Left lung (tissue), 4 donors: ENCODE measurements at regions not wholly inside any gene's neighbourhood (a gene's known extent, or its start where the extent isn't known, plus 50 kb on each side); places are given as distances from the start of the nearest gene placed in this dataset.

ENCODE experiments used
- ATAC-seq: fragments of 200-7000 bp; cut with Tn5 transposase; one replicate; pipeline ENCODE4 v1.9.1; 2020; ENCODE audit warnings: moderate library complexity
- DNase-seq, 4 donors: peaks; one replicate each; pipeline ENCODE4 v3.0.0-alpha.2; 2013 to 2020
- H3K27ac ChIP-seq, 2 donors: fragments of 200-600 bp; sonication (generic) in 1 of 2; one replicate each; pipeline versions ENCODE4 v1.5.0 to v1.8.0; 2020 to 2021
- H3K27me3 ChIP-seq, 2 donors: fragments of 200-600 bp; sonication (generic) in 1 of 2; one replicate each; pipeline versions ENCODE4 v1.5.0 to v1.8.0; 2020 to 2021
- H3K36me3 ChIP-seq, 2 donors: fragments of 200-600 bp; sonication (generic) in 1 of 2; one replicate each; pipeline versions ENCODE4 v1.5.0 to v1.8.0; 2020 to 2021
- H3K4me1 ChIP-seq, 2 donors: fragments of 200-600 bp; one replicate each; pipeline ENCODE4 v1.8.0; 2021
- H3K4me3 ChIP-seq, 2 donors: fragments of 200-600 bp; sonication (generic) in 1 of 2; one replicate each; pipeline versions ENCODE4 v1.5.0 to v1.8.0; 2020 to 2021; ENCODE audit warnings: mild to moderate bottlenecking in 1 of 2
- H3K9me3 ChIP-seq, 2 donors: fragments of 200-600 bp; sonication (generic) in 1 of 2; one replicate each; pipeline versions ENCODE4 v1.5.0 to v1.8.0; 2020 to 2021
- CTCF ChIP-seq, 2 donors: fragments of 200-600 bp; sonication (generic) in 1 of 2; IDR thresholded peaks; one replicate each; pipeline versions ENCODE4 v1.5.0 to v1.8.0; 2021; ENCODE audit warnings: antibody characterized with exemption in 2 of 2
- intact Hi-C, 2 donors: fragments of 100-400 bp; cut with DNase I; formaldehyde crosslinking; loops; one replicate each; pipeline versions ENCODE4 v1.11.2 to v1.14.2; 2022
- donor health status: DM: no; HTN: yes; CAD: no.
- donor health status: DM: no; HTN: no; CAD: no.

- no peak overlapping the region for H3K27ac ChIP-seq
Measured at GRCh38 chr13:80140685-80141084, 200.2 kb downstream of the SPRY2 start.

GRCh38 chr13:80139196-80139595 lies 201.7 kb downstream of the SPRY2 start:
- Histone ChIP-seq H3K36me3 (no peaks in the 10 kb centered on the region), H3K27ac (no peak overlapping the region), H3K4me1 (peaks cover 0 to 5% of the 10 kb centered on the region in 2 donors), H3K27me3 (no peaks in the 10 kb centered on the region), H3K9me3 (no peaks in the 10 kb centered on the region), H3K4me3 (no peak overlapping the region)
- DNase-seq (no peak), ATAC-seq (no peak)
- intact Hi-C loops: no loop called here
- no peak for TF ChIP-seq CTCF (IDR thresholded peaks at IDR 0.05)

More at GRCh38 chr13:80140685-80141084, 200.2 kb downstream of the SPRY2 start:
- ATAC-seq (no peak), DNase-seq (no peak)
- peaks cover 0 to 11% of the 10 kb centered on the region in 2 donors for H3K4me1 ChIP-seq
- no peak for TF ChIP-seq CTCF (IDR thresholded peaks at IDR 0.05)
- H3K27me3 ChIP-seq: no peaks in the 10 kb centered on the region
- no peaks in the 10 kb centered on the region for H3K36me3 ChIP-seq
- H3K4me3 ChIP-seq: no peak overlapping the region
- no peaks in the 10 kb centered on the region for H3K9me3 ChIP-seq
- intact Hi-C loops: no loop called here

- H3K9me3 ChIP-seq: no peaks in the 10 kb centered on the region
- H3K4me1 ChIP-seq: peaks cover 8 to 16% of the 10 kb centered on the region in 2 donors
- no peak overlapping the region for H3K4me3 ChIP-seq
- TF ChIP-seq CTCF (IDR thresholded peaks at IDR 0.05): no peak
- H3K36me3 ChIP-seq: no peaks in the 10 kb centered on the region
- DNase-seq: no peak
- no peak for ATAC-seq
- H3K27me3 ChIP-seq: no peaks in the 10 kb centered on the region
- intact Hi-C loops: no loop called here
- H3K27ac ChIP-seq: no peak overlapping the region
Measured at GRCh38 chr13:80137994-80138393, 202.9 kb downstream of the SPRY2 start.

GRCh38 chr13:80134346-80134745 lies 206.6 kb downstream of the SPRY2 start:
- H3K27me3 ChIP-seq: no peaks in the 10 kb centered on the region
- intact Hi-C loops: no loop called here
- peak overlapping the region; percentile 75 to 82 for H3K27ac ChIP-seq
- H3K4me1 ChIP-seq: peaks cover 15 to 30% of the 10 kb centered on the region in 2 donors
- no peaks in the 10 kb centered on the region for H3K9me3 ChIP-seq
- TF ChIP-seq CTCF (IDR thresholded peaks at IDR 0.05): no peak
- DNase-seq: no peak
- H3K36me3 ChIP-seq: no peaks in the 10 kb centered on the region
- no peak for ATAC-seq
- H3K4me3 ChIP-seq: no peak overlapping the region

GRCh38 chr13:80133631-80134261 lies 207.2 kb downstream of the SPRY2 start:
- peak overlapping the region; percentile 75 to 82 for H3K27ac ChIP-seq
- intact Hi-C loops: no loop called here
- no peak for TF ChIP-seq CTCF (IDR thresholded peaks at IDR 0.05)
- H3K4me3 ChIP-seq: no peak overlapping the region
- DNase-seq (no peak), ATAC-seq (peak; percentile 55)
- no peaks in the 10 kb centered on the region for H3K27me3 ChIP-seq
- H3K36me3 ChIP-seq: no peaks in the 10 kb centered on the region
- H3K4me1 ChIP-seq: peaks cover 15 to 30% of the 10 kb centered on the region in 2 donors
- H3K9me3 ChIP-seq: no peaks in the 10 kb centered on the region
